H7 (cell line): ENCODE measurements at regions not wholly inside any gene's neighbourhood (a gene's known extent, or its start where the extent isn't known, plus 50 kb on each side); places are given as distances from the start of the nearest gene placed in this dataset.
"Not testable (repeated sequence)": the region's sequence is repeated elsewhere in the genome, so short reads cannot be mapped to it uniquely, and the experiment has no call there.

Source experiments
- DNase-seq: peaks from one replicate; pipeline ENCODE4 v3.0.0; 2012
- H3K27me3 ChIP-seq: 2 replicates; pipeline ENCODE4 v1.6.0; 2011; ENCODE audit warnings: mild to moderate bottlenecking, low read length; ENCODE audit not compliant: control insufficient read depth, insufficient read depth
- H3K36me3 ChIP-seq: replicated peaks from 2 replicates; pipeline ENCODE4 v1.5.1; 2011; ENCODE audit warnings: low read length; ENCODE audit not compliant: control insufficient read depth, insufficient read depth
- H3K4me3 ChIP-seq: 2 replicates; pipeline ENCODE4 v1.5.1; 2011; ENCODE audit warnings: low read depth, mild to moderate bottlenecking, control low read depth, low read length, moderate library complexity; ENCODE audit not compliant: insufficient read depth

GRCh38 chr2:220743203-220743602, 828.9 kb downstream of the EPHA4 start:
- H3K27me3 ChIP-seq, result no peaks in the 10 kb centered on the region
- DNase-seq, result no peak
- no peaks in the 10 kb centered on the region for H3K36me3 ChIP-seq
- no peak overlapping the region for H3K4me3 ChIP-seq

DNA sequence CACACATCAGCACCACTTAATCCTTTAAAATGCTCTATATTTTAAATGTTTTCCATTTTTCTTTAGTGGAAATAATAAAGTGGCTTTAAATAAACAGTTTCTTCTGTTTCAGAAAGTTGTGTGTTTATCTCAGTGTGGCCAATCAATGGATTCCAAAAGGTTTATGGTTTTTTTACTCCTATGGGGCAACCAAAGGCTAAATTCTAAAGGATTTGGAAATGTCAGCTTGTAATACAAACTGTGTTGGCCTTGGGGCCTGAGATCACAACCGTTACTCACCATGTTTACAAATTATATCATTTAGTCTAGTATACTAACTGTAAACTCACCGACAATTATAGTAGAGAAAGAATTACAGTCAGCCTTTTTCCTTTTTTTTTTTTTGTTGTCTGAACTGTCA, 827.2 kb downstream of the EPHA4 start:
- DNase-seq, result no peak

DNA sequence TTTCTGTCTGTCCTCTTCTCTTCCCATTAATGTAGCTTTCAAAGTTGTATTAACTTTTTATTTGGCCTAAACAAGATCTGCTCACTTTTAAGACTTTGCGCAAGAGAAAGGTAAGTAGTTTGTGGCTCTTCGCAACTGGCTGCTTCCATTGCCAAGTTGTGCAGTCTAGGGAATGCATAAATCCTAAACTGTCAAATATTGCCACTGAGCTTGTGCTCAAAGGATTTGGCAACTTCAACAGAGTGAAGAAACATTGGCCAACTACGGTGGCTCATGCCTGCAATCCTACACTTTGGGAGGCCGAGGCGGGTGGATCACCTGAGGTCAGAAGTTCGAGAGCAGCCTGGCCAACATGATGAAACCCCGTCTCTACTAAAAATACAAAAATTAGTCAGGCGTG, 826.4 kb downstream of the EPHA4 start:
- no peak overlapping the region for H3K4me3 ChIP-seq
- no peak for DNase-seq
- no peaks in the 10 kb centered on the region for H3K27me3 ChIP-seq
- no peaks in the 10 kb centered on the region for H3K36me3 ChIP-seq

More for the DNA sequence above, 827.2 kb downstream of the EPHA4 start:
- Histone ChIP-seq H3K27me3 (no peaks in the 10 kb centered on the region), H3K36me3 (no peaks in the 10 kb centered on the region), H3K4me3 (no peak overlapping the region)

GRCh38 chr2:220747736-220748135, 824.4 kb downstream of the EPHA4 start:
- no peak for DNase-seq
- H3K27me3 ChIP-seq, result no peaks in the 10 kb centered on the region
- H3K36me3 ChIP-seq, result no peaks in the 10 kb centered on the region
- H3K4me3 ChIP-seq, result no peak overlapping the region

DNA sequence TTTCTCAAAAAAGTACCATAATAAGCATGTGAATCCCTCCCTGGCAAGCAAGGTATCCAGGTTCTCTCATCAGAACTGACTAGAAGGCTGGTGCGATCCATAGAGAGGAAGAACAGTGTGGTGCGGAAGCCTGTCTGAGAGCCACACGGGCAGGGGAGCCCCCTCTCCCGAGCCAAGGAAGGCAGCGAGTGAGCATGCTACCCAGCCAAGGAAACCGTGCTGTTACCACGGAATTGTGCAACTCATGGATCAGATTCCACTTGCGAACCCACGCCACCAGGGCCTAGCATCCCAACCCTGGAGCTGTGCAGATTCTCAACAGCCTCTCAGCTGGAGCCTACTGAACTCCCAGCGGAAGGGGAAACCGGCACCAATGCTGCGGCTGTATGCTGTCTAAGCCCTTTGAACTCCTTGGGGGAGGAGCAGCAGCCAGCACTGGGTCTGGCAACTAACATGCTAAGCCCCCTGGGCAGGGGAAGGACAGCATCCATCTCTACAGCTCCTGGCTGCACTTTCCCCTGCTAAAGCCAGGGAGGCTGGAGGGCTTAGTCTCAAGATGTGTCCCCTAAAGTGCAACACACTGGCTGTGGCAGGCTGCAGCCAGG, 823.1 kb downstream of the EPHA4 start:
- no peaks in the 10 kb centered on the region for H3K27me3 ChIP-seq
- H3K4me3 ChIP-seq, result no peak overlapping the region
- H3K36me3 ChIP-seq, result no peaks in the 10 kb centered on the region
- DNase-seq, result peak; percentile 7

DNA sequence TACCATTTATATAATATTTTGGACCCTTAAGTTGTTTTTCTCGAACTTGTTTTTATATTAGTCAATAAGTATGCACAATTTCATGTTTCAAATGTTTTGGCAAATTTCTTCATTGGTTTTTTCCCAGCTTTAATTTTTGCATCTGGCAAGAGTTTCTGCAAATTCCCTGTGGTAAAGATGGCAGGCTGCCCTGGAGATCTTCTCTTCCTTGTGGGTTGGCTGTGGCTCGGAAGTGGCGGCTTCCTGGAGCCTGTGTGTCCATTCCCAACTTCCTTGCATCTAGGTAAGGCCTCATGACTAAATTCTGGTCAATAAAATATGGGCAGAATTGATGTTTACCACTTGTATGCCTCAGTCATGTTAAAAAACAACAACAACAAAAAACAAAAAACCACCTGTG, 818.6 kb downstream of the EPHA4 start:
- H3K4me3 ChIP-seq, result no peak overlapping the region
- DNase-seq, result no peak
- H3K36me3 ChIP-seq, result no peaks in the 10 kb centered on the region

DNA sequence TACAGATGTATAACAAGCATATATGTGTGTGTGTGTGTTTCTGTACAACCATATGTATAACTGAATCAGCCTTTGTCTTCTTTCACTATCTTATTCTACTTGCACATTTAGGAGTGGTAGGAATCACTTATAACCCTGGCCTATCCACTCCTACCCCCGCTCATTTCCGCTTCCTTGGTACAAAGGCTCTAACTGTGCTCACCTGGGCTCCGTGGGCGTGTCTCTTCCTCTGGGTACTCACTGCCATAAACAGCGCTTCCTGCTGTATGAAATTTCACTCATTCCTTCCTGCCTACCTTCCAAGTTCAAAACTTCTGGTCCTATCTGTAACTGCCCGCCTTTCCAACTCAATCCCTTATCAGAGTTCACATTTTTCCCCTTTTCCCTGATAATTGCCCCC, 815.5 kb downstream of the EPHA4 start:
- H3K36me3 ChIP-seq, result no peaks in the 10 kb centered on the region
- no peaks in the 10 kb centered on the region for H3K27me3 ChIP-seq
- DNase-seq, result peak; percentile 2
- H3K4me3 ChIP-seq, result no peak overlapping the region

More for the DNA sequence above, 818.6 kb downstream of the EPHA4 start:
- no peaks in the 10 kb centered on the region for H3K27me3 ChIP-seq

GRCh38 chr2:220758376-220758775, 813.7 kb downstream of the EPHA4 start:
- H3K27me3 ChIP-seq, H3K4me3 ChIP-seq, H3K36me3 ChIP-seq, DNase-seq: not testable (repeated sequence)

GRCh38 chr2:220764171-220764570, 807.9 kb downstream of the EPHA4 start:
- Histone ChIP-seq H3K27me3 (no peaks in the 10 kb centered on the region), H3K36me3 (no peaks in the 10 kb centered on the region), H3K4me3 (no peak overlapping the region)
- no peak for DNase-seq

DNA sequence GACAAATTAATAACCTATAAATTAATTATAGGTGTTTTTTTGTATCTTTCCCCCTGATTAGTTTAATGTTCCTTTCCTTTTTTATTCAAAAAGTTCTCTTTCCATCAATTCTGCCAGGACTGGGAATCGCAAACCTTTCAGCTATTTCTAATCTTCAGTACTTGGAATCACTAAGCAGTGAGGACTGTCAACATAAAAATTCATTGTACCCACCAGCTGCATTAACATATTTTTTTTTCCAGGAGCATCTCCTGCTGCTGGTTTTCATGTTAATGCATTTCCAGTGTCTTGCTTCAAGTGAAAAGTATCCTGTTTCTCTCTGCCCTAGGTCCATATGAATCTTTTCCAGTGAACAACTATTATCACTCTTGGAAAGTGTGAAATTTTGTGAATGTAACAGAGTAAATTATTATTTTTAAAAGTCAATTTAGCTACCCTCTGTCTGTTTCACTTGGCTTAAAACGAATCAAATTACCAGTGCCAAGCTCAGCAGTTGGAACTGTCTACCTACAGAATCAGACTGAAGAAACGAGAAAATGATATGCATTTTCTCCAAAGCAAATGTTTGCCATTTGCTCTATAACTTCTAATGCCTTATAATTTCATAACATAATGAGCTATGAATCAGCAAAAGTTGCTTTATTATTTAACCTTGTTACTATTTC, 804.4 kb downstream of the EPHA4 start:
- no peaks in the 10 kb centered on the region for H3K36me3 ChIP-seq
- no peaks in the 10 kb centered on the region for H3K27me3 ChIP-seq
- no peak overlapping the region for H3K4me3 ChIP-seq
- no peak for DNase-seq

GRCh38 chr2:220775856-220776488, 796.1 kb downstream of the EPHA4 start:
- Histone ChIP-seq H3K36me3 (no peaks in the 10 kb centered on the region), H3K27me3 (no peaks in the 10 kb centered on the region), H3K4me3 (no peak overlapping the region)
- peak; percentile 4 for DNase-seq

- H3K27me3 ChIP-seq, H3K36me3 ChIP-seq, H3K4me3 ChIP-seq, DNase-seq: not testable (repeated sequence)
Observed at GRCh38 chr2:220779076-220779475, 793.0 kb downstream of the EPHA4 start.

DNA sequence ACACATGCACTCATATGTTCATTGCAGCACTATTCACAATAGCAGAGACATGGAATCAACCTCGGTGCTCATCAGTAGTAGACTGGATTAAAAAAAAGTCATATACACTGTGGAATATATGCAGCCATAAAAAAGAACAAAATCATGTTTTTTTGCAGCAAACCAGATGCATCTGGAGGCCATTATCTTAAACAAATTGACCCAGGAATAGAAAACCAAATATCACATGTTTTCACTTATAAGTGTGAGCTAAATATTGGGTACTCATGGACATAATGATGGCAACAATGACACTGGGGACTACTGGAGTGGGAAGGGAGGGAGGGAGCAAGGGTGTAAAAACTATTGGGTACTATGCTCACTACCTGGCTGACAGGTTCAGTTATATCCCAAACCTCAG, 792.6 kb downstream of the EPHA4 start:
- H3K27me3 ChIP-seq, result no peaks in the 10 kb centered on the region; the same call in 1 of the 2 replicates
- no peaks in the 10 kb centered on the region for H3K36me3 ChIP-seq
- DNase-seq, result no peak
- no peak overlapping the region for H3K4me3 ChIP-seq

DNA sequence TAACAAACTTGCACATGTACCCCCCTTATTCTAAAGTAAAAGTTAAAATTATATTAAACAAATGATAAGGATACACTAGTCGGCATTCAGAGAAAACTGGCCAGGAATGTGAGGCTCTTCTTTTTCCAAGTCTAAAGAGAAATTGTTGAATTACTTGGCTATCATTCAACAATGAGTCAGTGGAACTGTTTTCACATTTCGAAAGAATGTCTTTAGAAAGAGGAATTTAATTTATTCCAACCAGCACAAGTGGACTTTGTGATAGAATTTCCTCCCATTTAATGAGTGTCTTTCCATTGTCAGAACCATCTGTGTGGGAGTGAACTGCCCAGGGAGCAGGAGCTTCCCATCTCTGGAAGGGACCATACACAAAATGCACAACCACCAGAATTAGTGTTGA, 792.2 kb downstream of the EPHA4 start:
- Histone ChIP-seq H3K4me3 (no peak overlapping the region), H3K36me3 (no peaks in the 10 kb centered on the region), H3K27me3 (no peaks in the 10 kb centered on the region; the same call in 1 of the 2 replicates)
- DNase-seq, result no peak

DNA sequence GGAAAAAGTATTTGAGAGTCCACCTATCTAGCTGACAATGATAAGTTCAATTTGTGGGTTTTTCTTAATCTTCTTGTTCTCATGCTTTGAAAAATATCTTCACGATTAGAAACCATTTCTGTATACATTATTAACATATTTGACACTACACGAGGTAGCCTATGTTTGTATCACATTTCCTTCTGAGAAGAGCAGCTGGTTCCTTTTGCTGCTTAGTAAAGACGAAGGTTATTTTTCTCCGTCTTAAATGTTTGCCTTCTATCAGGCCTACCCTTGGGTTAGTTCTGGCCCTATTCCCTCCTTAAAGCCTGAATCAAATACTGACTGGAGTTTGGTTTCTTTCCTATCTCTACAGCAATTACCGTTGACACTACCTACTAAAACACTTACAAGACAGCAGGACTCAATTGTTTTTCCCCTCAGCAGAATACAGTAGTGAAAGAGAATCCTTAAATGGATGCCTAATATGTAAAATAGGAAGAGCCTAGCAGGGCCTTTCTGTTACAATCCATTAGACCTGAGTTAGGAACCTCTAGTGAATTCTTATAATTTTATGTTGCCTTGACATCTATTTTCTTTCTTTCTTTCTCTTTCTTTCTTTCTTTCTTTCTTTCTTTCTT, 790.4 kb downstream of the EPHA4 start:
- Histone ChIP-seq H3K4me3 (no peak overlapping the region), H3K27me3 (no peaks in the 10 kb centered on the region; the same call in 1 of the 2 replicates), H3K36me3 (no peaks in the 10 kb centered on the region)
- DNase-seq, result no peak
